CD4-positive, alpha-beta T cell treated with Interleukin-12 subunit alpha and Interleukin-12 subunit beta, for 1 hour (primary cell): ENCODE measurements at regions not wholly inside any gene's neighbourhood (a gene's known extent, or its start where the extent isn't known, plus 50 kb on each side); places are given as distances from the start of the nearest gene placed in this dataset.
"Not testable (repeated sequence)": the region's sequence is repeated elsewhere in the genome, so short reads cannot be mapped to it uniquely, and the experiment has no call there.

Source experiments
- DNase-seq: peaks from one replicate; pipeline ENCODE4 v3.0.0-alpha.2; 2020

DNA sequence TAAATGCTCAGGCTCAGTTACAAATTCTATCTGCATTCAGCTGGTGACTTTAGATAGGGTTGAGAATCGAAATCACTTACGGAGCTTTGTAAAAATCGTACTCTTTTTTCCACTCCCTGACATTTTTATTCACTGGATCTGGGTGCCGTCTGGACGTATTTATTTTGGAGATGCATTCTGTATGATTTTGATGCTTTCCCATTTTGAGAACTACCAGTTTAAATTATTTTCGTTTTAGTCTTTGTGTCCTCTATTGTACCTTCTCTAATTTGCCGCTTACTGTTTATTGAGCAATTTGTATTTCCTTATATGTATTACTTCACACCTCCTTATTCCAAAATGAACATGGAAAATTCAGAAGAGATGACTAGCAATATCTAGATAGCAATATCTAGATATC, 96.2 kb downstream of the FASLG start:
- no peak for DNase-seq

- DNase-seq = no peak
These were observed 97.1 kb downstream of the FASLG start for GRCh38 chr1:172756024-172756423.

DNA sequence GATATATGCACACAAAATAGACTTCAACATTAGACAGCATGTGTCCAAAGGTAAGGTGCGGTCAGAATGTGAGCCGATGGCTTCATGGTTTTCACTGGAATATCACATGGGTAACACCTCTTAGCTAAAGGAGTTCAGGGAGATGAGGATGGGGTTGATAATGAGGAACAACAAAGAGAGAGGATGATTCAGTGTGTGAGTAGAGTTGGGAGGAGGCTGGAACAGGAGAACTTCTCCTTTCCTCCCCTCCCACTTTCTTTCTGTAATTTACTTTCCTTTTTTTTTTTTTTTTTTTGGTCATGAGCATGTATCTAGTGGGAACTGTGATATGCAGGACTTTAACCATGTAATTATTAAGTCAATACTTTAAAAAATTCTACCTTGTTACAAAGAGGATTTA, 99.4 kb downstream of the FASLG start:
- no peak for DNase-seq

DNA sequence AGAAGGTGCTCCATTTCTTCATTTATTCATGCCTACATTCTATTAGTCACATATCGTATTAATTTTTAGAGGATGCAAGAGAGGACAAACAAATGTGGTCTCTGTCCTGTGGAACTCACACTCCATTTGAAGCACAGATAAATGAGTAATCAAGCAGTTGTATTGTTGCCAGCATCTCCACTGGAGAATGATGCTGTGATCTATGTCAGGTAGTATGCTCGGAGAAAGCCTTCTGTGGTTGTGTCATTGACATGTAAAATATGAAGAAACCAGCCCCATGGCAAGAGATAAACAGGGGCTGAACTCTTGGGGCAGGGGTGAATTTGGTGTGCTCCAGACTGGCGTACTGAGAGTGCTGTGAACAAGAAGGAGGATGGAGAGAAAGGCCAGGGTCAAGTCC, 101.2 kb downstream of the FASLG start:
- DNase-seq = no peak

- DNase-seq = no peak
These were observed 102.9 kb downstream of the FASLG start for GRCh38 chr1:172761581-172762486.

- no peak for DNase-seq
These were observed 104.2 kb downstream of the FASLG start for GRCh38 chr1:172763057-172763456.

DNA sequence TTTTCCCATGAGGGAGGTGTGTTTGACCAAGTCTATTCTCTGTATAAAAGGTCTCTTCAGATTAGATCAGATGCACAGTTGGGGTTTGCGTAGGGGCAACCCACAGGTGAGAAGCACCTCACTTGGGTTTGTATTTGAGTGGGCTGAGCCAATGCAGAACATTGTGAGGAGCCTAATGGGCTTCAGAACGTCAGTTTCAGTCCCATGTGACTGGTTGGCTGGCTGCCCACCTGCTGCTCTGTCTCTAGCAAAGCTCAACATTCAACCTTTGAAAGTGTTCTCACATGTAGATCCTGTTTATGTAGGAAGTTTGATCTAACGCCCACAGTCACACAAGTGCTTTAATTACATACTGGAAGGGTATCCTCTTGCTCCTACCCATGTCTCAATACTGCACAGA, 105.5 kb downstream of the FASLG start:
- DNase-seq = peak; percentile 11

DNA sequence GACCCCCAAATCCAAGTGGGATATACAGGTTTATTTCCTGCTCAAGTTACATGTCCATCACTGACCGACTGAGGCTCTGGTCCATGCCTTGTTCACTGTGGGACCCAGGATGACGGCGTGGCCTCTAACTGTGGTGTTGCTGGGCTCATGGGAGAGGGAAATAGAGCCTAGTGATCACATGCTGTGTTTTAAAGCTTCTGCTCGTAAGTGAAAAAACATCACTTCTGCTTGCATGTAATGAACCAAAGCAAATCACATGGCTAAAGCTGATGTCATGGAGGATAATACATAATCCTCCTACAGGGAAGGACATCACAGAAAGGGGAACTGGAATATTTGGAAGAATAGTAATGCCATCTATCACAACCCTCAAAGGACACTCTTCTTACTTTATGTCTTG, 107.6 kb downstream of the FASLG start:
- DNase-seq = no peak

GRCh38 chr1:172770071-172770470, 111.2 kb downstream of the FASLG start:
- DNase-seq = no peak

DNA sequence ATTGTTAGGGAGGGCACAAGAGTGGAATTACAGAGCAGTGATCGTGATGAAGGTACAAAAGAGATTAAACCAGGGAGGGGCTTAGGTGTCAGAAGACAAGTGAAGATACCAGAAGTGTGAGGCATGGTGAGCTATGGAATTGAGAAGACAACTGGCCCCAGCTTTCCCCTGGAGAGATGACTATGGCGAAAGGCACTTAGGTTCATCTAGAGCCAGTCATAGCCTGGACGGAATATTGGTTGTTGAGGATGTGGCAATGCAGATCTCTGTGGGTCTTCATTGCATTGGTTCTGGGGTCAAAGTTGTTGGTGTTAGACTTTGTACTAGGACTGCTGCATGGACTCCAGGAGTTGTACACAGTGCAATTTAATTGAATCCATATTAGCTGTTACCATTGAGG, 115.7 kb downstream of the FASLG start:
- no peak for DNase-seq

DNA sequence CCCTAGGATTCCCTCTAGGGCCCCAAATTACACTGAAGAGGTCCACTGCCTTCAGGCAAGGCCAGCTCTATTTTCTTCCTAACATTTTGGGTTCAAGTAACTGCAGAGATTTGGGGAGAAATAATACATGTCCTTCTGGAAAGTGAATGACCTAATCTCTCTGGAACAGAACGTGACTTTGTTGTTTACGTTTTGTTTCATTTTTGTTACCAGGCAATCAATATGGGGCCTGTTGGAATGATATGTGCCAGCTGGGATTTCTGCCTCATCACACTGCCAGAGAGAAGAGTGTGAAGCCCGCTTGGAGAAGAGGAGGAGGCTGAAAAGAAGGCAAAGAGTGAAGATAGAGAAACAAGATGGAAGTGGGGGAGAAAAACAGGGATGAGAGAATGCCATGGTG, 116.7 kb downstream of the FASLG start:
- DNase-seq = no peak

GRCh38 chr1:172776071-172776470, 117.2 kb downstream of the FASLG start:
- DNase-seq = no peak

DNA sequence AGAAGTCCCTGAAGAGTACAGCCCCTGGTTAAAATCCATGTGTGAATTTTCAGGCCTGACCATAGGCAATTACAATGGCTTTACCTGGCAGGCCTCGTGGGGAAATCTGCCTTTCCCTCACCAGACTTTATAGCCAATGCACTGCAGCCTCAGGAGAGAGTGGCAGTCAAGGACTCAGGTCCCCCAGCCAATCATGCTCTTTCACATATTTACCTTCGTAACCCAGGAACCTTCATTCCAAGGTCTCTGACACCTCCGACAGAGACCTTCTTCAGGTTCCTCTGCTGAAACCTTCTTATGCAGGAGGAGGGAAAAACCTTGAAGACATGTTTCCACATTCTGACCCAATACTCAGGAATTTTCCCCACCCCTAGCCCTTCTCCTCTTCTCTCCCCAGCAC, 118.9 kb downstream of the FASLG start:
- no peak for DNase-seq

DNA sequence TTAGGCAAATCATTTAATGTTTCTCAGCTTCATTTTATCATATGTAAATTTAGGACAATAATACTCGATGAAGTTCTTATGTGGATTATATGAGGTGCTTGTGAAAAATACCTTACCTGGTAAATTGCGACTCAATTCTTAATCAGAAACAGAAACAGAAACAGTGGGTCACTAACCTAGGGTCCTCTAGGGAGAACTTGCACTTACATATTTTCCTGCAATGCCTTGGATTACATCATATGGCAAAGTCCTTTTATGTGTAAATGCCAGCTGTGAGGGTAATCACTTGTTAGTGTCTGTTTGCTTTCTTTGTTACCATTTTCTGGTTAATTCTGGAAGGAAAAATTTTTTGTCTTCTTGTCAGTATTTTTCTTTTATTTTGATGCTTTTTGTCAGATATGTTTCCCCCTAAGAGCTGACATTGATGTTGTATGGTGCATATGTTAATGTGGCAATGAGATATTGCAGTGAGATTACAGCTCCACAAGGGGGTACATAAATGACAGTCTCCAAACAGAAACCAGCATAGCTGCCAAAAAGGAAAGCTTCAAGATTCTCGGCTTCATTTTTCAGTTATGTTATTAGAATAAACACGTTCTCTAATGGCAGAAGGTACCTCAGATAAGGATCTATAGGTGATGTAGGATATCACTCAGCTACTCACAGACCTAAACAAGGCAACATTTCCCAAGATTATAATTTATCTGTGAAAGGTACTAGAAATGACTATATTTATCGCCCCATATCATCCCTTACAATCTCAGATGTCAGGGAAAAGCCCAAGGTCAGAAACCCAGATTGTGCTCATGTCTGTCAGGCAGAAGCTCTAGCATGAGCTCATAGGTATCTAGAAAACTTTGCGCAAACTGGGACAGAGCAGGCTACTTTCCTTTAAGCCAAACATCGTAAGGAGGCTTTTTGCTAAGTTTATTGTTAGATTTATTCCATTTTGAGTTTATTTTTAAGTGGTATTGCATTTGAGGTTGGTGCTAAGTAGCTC, 119.9 kb downstream of the FASLG start:
- peak; percentile 38 for DNase-seq

GRCh38 chr1:172779491-172779890, 120.6 kb downstream of the FASLG start:
- no peak for DNase-seq

DNA sequence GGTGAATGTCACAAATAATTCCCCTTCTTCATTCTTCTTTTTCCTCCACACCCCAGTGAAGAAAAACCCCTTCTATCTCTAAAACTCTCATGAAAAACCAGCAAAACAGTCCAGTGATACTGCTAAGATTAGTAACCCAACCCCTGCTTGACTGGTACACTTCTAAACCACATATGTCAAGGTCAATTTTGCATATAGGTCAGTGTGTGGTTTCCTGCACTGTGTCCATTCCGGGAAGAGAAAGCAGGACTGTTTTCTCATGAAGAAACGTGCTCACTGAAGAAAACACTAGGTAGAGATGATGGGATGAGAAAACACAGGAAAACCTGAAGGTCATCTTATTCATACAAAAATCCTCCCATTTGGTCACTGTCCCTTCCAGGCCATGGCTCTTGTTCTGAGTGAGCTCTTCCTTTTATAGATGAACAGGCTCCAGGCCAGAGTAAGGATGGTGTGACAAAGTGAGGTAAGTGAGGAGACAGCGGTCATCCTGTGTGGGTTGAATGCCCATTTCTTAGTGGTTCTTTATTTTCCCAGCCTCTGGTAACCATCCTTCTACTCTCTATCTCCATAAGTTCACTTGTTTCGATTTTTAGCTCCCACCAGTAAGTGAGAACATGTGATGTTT, 122.7 kb downstream of the FASLG start:
- DNase-seq = no peak

- no peak for DNase-seq
These were observed 130.9 kb downstream of the FASLG start for GRCh38 chr1:172789840-172790239.

GRCh38 chr1:172790245-172790644, 131.3 kb downstream of the FASLG start:
- DNase-seq = no peak

GRCh38 chr1:172793823-172794222, 134.9 kb downstream of the FASLG start:
- DNase-seq = no peak

DNA sequence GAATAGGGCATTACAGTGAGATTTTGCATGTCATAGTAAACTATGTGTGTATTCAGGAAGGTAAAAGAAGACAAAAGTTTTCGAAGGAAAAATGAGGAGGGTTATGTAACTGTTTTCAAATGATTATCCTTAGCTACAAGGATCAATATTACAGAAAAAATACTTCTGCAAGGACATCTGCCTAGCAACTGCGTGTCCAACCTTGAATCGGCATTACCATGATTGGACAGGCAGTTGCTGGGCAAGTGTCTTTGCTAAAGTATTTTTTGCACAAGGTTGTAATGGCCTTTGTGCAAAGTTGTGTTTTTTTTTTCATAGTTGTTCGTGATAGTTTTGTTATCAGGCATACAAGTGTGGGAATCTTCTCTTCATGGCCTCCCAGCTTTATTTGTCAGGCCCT, 136.8 kb downstream of the FASLG start:
- no peak for DNase-seq

DNA sequence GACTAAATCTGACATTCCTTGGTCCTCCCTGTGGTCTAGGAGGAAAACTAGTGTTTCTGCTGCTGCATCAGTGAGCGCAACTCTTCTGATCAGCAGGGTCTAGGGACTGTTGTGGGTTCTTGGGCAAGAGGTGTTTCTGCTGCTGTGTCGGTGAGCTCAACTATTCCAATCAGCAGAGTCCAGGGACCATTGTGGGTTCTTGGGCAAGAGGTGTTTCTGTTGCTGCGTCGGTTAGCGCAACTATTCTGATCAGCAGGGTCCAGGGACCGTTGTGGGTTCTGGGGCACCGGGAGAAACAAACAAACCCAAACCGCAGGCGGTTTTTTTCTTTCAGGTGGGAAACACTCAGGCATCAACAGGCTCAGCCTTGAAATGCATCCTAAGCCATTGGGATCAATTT, 140.9 kb downstream of the FASLG start:
- DNase-seq = not testable (repeated sequence)

DNA sequence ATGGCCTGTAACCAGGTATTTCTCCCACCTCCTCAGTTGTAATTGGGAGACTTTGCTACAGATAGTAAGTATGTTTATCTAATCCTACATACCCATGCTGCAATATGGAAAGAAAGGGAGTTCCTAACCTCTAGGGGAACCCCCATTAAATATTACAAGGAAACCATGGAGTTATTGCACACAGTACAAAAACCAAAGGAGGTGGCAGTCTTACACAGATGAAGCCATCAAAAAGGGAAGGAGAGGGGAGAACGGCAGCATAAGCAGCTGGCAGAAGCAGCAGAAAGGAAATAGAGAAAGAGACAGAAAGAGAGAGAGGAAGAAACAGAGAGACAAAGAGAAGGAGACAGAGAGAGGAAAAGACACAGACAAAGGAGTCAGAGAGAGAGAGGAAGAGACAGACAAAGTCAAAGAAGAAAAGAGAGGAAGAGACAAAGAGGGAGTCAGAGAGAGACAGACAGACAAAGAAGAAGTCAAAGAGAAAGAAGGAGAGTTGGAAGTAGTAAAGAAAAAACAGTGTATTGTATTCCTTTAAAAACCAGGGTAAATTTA, 142.9 kb downstream of the FASLG start:
- DNase-seq = no peak

DNA sequence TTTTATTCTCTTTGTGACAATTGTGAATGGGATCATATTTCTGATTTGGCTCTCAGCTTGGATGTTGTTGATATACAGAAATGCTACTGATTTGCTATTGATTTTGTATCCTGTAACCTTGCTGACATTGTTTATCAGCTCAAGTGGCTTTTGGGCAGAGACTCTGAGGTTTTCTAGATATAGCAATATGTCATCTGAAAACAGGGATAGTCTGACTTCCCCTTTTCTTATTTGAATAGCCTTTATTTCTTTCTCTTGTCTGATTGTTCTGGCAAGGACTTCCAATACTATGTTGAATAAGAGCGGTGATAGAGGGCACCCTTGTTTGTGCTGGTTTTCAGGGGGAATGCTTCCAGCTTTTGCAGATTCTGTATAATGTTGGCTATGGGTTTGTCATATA, 150.8 kb downstream of the FASLG start:
- no peak for DNase-seq
